GM19463 (cell line): ENCODE measurements at regions not wholly inside any gene's neighbourhood (a gene's known extent, or its start where the extent isn't known, plus 50 kb on each side); places are given as distances from the start of the nearest gene placed in this dataset.
"Not testable (repeated sequence)": the region's sequence is repeated elsewhere in the genome, so short reads cannot be mapped to it uniquely, and the experiment has no call there.

Source experiments
- ATAC-seq: cut with Tn5 transposase; IDR thresholded peaks from one replicate; pipeline ENCODE4 v1.9.1; 2021; ENCODE audit warnings: mild to moderate bottlenecking, moderate library complexity; ENCODE audit not compliant: unreplicated experiment

DNA sequence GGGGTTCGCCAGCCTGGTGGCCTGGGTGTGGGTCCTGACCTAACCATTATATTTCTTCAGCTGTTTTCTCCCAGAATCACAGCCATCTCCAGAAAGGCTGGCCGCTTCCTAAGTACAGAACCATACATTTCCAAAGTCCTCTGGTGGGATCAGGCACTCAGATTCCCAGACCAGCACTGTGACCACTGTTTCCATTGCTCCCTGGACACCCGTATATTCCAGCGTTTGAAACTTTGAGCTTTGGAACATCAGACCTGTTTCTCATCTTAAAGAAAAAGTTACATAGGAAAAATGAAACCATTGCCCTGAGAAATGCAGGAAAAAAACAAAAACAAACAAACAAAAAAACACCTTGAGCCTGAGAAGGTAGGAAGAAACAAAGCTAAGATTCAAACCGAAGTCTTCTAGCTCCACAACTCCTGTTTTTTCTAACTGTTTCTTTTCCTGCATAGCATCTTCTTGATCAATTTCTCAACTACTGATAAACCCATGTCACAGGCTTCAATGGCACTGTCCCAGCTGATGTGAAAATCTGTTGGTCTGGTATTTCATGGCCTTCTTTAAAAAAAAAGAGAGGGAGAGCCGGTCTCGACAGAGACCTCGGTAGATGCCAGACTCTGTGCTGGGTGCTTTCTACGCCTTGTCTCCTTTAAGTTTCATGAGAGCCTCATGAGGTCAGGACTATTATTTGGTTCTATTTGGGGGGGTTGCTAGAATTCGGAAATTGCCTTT is 221.3 kb downstream of the TOMM20 start:
- ATAC-seq = no peak

DNA sequence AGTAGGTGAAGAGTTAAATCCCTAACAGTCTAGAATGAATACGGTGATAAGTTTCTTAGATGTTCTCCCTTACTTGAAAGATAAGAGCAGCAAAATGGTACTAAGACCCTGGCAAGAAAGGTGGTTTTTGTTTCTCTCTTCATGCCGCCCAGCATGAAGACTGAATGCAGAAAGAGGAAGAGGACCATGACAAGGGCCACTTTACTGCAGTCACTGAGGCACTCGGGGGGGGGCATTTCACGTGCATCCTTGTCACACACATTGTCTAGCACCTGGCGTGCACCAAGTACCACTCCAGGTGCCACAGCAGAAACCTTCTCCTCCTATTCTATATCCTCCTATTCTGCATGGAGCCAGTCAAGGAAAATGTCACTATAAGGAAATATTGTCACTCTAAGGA is 222.0 kb downstream of the TOMM20 start:
- no peak for ATAC-seq

DNA sequence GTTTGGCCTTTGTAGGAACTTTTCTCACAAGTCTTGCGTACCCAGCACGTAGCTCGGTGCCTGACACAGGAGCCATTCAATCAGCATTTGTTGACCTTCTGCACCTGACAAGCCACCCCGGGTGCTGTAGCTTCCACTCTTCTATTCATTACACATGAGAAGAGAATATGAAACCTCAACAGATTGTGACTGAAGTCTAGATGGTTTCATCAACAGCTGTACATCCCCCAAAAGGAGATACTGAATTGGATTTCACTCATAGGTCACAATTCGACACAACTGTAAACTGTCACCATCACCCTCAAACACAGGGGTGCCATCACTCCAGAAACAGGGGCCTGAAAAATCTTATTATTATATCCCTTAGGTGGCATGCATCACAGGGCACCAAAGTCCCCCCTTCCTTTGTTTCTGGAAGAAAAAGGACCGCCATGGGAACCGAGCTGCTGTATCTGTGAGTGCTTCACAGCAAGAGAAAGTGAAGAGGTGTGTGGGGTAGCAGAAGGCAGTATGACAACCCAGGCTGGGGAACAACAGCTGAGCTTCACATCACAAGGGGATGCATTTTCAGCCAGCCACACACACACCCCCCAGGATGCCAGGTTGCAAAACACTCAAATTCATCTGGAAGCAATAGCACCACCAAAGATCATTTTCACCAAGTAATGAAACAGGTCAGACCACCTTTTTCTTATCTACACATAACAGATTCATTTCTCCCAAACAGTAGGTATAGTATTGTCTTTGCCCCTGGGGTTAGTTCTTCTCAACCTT is 225.7 kb downstream of the TOMM20 start:
- ATAC-seq = no peak

DNA sequence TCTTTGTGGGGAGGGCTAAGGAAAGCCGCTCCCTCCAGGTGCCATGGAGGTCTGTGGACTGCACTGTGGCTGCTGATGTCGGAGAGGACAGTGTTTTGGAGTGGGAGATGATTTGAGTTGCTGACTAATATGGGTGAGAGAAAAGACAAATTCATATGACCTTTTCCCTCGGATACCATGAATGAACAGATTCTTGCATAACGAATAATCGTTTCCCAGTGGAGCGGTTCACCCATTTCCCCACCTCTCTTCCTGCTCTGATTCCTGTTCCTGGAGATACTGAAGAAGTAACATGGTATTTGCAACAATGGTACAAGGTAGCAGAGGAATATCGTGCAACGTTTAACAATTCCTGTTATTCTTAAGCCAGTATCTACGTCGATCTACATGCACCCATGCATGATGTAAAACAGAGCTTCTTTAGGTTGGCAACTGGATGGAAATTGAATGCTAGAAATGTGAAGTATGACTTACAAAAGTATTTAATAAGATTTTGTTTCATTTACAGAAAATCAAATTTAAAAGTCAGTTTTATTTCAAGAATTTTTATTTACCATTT is 227.1 kb downstream of the TOMM20 start:
- ATAC-seq = no peak

DNA sequence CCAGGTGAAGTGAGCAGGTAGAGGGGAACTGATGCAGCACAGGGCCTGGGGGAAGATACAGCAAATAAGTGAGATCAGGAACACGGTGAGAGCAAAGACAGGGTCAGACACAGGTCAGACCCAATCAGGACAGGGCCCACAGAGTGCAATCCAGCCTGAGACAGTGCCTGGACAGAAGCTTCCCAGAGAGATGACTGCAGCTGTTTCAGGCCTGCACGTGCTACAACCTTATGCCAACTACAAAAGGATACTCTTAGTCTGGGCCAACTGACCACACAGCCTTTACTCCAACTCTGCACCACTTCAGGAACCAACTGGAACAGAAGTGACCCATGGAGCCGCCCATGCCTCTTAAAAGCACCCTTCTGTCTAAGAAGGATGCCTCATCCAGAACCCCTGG is 228.0 kb downstream of the TOMM20 start:
- no peak for ATAC-seq

DNA sequence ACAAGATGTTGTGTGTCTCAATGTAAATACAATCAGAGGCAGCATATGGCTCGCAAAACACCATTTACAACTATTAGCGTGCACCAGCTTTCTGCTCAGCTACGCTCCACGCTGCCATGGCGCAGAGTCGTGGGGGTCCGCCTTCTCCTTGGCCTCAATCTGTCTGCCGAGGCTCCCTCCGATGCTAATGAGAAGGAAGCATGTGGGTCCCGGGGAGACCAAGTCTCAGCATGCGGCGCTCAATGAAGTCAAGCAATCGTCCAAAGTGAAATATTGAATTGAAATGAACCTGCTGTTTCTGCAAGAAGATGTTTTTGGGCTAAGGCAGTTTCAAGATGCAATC is 228.9 kb downstream of the TOMM20 start:
- ATAC-seq = no peak

DNA sequence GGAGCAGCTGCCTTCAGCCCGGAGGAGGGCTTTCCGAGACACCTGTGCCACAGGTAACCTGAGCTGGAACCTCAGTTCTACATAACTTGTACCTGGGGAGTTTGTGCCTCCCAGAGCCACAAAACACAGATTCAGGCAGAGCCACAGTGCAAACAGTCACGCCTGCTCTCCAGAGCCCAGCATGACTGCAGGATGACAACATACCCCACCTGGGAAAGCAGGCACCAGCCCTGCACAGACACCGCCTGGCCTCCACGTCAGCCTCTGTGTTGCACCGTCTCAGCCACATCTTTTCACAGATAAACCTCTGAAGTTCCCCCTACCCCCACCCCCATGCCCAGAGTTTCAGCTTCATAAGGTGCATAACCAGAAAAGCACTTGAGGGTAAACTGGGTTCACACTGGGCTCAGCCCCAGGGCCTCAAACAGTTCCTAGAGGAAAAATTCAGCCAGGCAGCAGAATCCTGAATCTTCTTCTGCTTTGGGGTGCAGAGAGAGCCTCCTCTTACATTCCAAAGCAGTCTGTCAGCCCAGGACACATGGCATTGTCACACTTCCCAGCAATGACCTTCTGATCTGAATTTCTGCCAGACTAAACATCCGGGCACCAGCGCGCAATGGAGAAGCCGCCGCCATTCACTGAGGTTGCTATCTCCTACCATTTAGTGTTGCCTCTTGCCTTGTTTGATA is 229.5 kb downstream of the TOMM20 start:
- no peak for ATAC-seq

DNA sequence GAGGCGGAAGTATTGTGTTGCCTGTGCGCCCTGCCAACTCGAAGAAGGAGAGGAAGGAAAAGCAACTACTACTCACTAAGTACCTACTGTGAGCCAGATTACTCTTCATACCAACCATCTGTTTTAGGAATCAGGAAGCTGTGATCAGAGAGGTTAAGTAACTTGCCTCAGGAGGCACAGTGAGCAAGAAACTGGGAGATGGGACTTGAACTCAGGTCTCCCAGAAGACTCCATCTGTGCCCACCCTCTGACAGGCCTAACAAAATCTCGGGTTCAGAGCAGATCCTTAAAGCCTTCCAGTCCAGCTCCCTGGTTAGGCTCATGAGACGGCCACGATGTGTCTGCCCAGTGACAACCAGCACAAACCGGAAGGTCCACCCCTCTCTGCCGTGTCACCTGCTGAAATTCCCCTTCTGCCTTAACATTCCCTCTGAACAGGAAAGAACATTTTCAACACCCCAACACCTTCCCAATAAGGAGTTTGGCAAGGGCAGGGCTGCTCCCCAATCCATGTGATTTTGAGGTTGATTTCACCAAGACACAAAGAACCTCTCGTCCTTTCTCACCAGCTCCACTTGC is 230.1 kb downstream of the TOMM20 start:
- no peak for ATAC-seq

DNA sequence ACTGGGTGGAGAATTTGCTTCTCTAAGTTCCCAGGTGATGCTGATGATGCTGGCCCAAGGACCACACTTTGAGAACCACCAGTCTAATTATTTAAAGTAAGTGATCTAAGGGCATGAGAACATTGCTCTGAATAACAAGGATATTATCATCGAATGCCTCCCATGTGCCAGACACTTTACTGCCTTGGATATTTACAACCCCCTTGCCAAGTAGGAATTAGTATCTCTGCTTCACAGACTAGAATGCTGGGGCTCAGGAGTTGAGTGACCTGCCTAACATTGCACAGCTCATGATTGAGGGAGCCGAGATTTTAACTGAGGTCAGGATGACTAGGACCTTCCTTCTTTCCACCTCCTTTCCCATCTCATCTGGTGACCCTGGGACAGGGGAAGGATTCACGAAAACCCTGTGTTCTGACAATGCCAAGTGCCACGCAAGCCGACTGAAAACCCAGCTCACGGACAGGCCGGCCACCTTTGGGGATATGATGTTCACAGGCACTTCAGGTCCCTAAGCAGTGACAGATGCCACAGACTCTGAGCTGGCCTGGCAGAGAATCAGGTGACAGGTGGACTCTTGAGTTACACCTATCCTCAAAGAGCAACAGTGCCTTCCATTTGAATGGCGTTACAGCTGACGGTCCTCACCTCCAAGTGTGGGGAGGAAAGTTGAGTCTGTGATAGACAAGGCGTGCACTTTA is 230.7 kb downstream of the TOMM20 start:
- ATAC-seq = no peak

DNA sequence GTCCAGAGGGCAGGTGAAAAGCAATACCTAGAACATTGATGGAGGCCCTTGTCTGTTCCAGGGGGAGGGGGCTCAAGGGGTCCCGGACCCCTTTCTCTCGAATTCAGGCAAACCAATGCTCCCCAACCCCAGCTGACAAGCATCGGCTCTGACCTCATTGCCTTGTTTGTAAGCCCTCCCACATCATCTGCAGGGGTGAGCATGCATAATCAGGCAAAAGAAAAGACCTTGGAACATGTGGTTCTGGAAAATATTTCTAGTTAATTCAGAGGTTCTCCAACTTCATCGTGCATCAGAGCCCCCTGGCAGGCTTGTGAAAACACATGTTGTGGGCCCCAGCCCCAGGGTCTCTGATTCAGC is 231.3 kb downstream of the TOMM20 start:
- ATAC-seq = no peak

DNA sequence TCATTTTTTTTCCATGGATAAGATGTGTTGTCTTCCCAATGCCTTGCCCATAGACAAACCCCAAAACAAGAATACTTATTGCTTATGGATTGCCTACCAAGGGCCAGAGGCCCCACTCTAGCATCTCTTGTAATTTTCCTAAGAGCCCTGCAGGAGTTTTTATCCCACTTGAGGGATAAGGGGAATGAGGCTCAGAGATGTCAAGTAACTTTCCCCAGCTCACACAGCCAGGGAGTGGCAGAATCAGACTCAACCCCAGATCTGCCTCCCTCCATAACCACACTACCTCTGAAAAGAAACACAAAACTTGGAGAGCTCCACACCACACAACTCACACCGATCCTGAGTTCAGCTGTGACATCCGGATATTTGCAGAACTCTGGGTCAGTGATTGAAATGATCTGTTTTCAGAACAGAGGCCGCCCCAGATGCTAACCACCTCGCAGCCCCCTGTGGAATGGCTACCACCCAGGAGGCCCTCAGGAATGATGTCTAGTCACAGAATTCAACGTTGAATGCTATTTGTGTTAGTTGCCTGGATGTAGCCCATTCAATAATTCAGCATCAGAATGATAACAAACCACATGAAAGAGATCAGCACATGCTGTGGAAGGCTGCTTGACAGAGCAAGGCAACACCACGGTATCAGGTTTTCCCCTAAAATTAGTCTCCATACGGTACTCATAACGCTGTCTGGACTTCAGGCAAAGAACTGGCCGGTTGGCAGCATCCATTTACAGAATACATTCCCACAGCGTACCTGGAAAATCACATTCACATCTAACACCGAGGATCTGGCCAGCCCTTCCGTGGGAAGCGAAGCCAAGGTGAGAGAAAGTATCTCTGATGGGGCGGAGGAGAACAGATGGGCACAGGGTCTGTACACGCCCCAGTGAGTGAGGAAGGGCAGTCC is 231.9 kb downstream of the TOMM20 start:
- no peak for ATAC-seq

DNA sequence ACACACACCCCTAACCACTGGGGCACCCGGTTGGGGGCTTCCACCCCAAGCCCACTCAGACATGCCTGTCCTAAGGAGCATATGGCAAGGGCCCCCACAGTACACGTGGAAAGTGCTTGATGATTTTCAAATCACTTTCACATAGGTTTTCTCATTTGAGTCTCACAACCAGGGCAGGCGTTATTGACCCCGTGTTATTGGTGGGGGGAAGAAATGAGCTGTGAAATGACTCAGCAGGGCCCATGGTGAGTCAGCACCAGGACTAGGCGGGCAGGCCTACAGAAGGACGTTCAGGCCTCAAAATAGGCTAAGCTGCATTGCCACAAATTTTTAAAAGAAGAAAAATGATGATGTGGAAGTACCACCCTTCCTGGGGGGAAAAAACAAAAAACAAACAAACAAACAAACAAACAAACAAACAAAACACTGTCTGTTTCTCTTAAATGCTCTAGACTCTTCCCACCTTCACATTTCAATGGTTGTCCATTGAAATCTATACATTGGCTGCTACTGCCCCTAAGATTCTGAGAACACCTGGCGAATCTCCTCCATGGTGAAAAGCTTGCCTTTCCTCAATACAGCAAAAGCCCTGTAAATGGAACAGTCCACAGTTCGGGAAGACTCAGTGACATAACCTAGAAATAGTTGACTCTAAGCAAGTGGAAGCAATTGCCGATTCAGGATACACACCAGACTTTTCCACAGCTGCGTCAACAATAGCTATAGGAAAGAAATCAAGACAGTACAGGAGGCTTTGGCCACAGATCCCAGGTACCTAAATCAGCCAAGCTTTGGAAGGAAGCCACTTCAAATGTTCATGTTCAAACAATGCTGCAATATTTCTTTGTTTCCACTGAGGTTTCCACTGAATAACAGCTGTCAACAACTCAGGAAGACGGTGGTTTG is 234.7 kb downstream of the TOMM20 start:
- ATAC-seq = peak; percentile 92

DNA sequence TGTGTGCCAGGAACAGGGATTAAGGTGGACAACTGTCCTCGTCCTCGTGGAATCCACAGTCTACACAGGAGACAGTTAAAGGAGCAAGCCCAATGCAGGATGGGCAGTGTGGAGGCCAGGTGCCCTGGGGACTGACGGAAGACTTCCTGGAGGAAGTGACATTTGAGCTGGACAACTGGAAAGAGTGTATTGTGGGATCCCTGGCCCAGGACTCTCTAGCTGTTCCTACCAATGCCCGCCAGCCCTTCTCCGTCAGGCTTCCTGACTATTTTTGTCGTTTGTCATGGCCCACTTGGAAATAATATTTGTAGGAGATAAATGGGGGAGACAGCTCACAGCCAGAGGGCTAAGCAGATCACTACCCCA is 235.3 kb downstream of the TOMM20 start:
- ATAC-seq = no peak

DNA sequence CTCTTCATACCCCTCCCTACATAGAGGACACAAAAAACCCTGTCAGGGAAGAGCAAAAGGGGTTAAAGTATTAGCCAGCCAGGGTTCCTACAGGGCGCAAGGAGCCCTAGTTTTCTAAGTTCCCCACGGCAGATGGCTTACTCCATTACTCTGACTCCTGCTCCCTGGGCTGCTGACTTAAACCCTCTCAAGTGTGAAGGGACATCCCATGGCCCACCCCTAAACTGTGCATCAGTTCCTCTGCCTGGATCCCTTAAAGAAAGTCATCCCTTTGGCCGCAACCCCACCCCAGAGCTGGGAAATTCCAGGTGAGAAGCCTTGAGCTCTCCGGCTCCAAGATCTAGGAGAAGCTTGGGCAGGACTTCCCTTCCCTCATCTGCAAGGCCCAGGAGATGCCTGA is 236.0 kb downstream of the TOMM20 start:
- no peak for ATAC-seq

DNA sequence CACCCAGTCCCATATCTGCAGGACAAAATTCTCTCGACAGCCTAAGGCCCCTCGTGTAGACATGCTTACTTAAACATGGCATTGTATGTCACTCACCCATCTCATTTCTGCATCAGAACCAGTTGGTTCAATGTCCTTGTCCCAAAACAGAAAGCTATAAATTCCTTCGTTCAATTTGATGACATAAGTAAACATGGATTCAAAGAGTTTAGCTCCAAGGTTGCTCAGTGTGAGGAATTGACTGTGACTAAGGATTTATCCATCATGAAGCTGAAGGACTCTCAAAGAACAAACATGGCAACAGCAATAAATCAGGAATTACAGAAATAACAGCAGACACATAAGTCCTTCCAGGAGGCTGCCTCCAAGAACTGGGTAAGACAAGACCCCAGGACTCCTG is 237.2 kb downstream of the TOMM20 start:
- no peak for ATAC-seq

DNA sequence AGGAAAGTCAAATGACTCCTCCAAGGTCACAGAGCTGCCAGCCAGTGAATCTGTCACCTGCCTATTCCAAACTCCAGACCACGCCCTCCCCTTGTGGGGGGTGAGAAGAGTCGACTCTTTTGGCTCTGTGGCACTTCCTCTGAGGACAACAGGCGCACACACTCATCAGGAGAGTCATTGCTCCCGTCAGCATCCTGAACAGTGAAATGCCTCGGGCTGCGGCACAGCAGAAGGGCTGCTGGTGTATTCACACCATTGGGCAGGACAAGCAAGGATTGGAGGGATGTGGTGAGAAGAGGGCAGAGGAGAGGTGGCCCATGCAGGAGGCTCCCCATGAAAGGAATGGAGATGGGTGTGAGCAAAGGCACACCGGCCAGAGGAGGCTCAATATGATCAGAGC is 239.0 kb downstream of the TOMM20 start:
- ATAC-seq = no peak

DNA sequence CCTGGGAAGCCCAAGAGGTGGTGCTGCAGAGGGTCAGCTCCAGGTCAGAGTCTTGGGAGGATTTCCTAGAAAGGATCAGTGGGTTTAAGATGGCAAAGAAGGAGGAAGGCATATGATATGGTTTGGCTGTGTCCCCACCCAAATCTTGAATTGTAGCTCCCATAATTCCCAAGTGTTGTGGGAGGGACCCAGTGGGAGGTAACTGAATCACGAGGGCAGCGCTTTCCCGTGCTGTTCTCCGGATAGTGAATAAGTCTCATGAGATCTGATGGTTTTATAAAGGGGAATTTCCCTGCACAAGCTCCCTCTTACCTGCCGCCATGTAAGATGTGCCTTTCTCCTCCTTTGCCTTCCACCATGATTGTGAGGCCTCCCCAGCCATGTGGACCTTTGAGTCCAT is 240.4 kb downstream of the TOMM20 start:
- ATAC-seq = not testable (repeated sequence)

DNA sequence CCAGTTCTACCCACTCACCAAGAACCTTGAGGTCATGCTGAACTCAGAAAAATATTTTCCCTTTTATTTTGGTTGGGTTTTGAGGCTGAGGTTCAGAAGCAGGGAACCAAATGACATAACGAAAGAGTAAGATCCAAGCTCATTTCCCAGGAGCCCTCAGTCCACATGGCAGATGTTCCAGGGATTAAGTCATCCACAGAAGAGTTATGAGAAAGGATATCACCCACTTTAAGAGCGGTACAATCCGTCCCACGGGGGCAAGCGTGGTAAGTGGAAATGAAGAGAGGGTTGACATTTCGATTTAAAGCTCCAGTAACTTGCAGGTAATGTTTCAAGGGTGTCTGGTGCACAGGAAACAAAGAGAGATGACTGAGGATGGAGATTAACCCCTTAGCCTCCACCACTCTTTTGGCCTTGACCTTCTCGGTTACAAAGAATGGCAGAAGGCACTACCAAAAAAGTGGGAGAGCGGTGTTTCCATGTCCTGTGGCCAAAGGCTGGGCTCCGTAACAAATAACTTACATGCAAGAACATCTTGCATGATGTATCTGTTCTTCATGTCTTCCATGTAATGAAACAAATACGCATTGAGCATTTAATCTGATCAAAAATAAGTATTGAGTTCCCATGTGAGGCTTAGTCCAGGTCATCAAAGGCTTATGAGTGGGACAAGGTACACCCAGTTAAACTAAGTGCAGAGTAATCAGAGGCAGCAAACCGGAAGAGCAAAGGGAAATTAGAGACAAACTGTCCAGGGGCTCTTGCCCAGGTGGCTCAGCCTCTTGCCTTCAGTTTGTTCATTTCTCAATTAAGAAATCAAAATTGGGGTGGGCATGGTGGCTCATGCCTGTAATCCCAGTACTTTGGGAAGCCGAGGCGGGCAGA is 241.4 kb downstream of the TOMM20 start:
- no peak for ATAC-seq
